Testis (tissue), 2 donors: ENCODE measurements at regions not wholly inside any gene's neighbourhood (a gene's known extent, or its start where the extent isn't known, plus 50 kb on each side); places are given as distances from the start of the nearest gene placed in this dataset.

Experiments used
- DNase-seq: peaks from one replicate; pipeline ENCODE4 v3.0.0-alpha.2; 2019
- H3K27ac ChIP-seq, 2 donors: fragments of 200-600 bp; sonication (generic); one replicate each; pipeline ENCODE4 v1.5.1; 2019
- H3K27me3 ChIP-seq: fragments of 200-600 bp; sonication (generic); one replicate; pipeline ENCODE4 v1.5.1; 2019
- H3K36me3 ChIP-seq: fragments of 200-600 bp; sonication (generic); one replicate; pipeline ENCODE4 v1.5.1; 2017; ENCODE audit warnings: low read depth; ENCODE audit errors: missing control alignments
- H3K4me1 ChIP-seq: fragments of 200-600 bp; sonication (generic); one replicate; pipeline ENCODE4 v1.5.1; 2019
- H3K4me3 ChIP-seq, 2 donors: fragments of 200-600 bp; sonication (generic); one replicate each; pipeline ENCODE4 v1.5.1; 2017 to 2019
- H3K9me3 ChIP-seq: fragments of 200-600 bp; sonication (generic); one replicate; pipeline ENCODE4 v1.5.1; 2017
- CTCF ChIP-seq, 3 experiments: fragments of 450-650 bp in 2 of 3; fragments of 200-600 bp in 1 of 3; sonication (generic) in 1 of 3; IDR thresholded peaks; one replicate each; pipeline ENCODE4 v1.5.1; 2016 to 2019; ENCODE audit warnings: antibody characterized with exemption in 3 of 3, mild to moderate bottlenecking in 2 of 3, moderate library complexity in 1 of 3
- POLR2A ChIP-seq: fragments of 450-650 bp; IDR thresholded peaks from one replicate; pipeline ENCODE4 v1.6.1; 2017; ENCODE audit warnings: antibody characterized with exemption, mild to moderate bottlenecking, moderate library complexity
- WGBS, 2 donors: methylation state at CpG; one replicate each; pipeline ENCODE4 v1.1.5; 2018; 5-methylcytosine and 5-hydroxymethylcytosine counted together
- intact Hi-C: fragments of 100-400 bp; cut with DNase I; formaldehyde crosslinking; loops from one replicate; pipeline ENCODE4 v1.15.1; 2023; ENCODE audit warnings: low total_unique reads

DNA sequence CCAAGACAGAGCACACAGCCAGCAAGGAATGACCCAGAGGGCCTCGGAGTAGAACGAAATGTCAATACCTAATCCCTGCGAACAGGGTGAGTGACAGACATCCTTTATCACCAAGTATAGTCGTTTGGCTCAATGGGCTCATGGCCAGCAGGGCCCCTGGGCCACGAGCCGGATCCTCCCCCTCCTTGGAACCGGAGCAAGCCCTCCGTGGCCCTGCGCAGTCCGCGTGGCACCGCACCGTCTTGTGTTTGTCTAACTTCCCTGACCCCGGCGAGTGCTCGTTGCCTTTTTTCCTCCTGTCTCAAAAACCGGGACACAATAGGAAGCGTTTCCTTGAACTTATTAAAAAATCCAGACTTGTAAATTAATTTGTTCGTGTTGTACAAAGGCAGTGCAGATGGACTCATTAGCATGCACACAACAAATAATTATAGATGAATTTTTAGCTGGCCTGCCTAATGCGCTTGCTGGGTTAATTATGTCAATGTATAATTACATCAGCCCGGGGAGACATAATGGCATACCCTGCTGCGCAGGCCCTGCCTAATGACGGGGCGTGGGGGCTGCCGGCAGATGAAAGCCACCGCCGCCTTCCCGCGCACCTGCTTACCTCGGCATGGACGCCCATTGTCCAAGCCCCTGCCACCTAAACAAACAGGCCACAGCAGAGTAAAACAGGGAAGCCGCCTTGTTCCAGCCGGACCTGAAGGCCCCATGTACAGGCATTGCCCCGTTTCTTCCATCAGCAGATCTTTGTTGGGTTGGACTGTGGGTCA, 81.6 kb downstream of the PHETA1 start:
- no peak for DNase-seq
- Histone ChIP-seq H3K27me3 (no peaks in the 10 kb centered on the region), H3K27ac (no peak overlapping the region), H3K4me1 (no peaks in the 10 kb centered on the region), H3K4me3 (no peak overlapping the region), H3K9me3 (no peaks in the 10 kb centered on the region), H3K36me3 (no peaks in the 10 kb centered on the region)
- 77 to 78% methylated on average over 34 of the region's 34 CpGs for WGBS, 2 donors
- intact Hi-C loops, result no loop called here
- TF ChIP-seq CTCF (IDR thresholded peaks at IDR 0.05), result no peak
- TF ChIP-seq POLR2A, result no peak

DNA sequence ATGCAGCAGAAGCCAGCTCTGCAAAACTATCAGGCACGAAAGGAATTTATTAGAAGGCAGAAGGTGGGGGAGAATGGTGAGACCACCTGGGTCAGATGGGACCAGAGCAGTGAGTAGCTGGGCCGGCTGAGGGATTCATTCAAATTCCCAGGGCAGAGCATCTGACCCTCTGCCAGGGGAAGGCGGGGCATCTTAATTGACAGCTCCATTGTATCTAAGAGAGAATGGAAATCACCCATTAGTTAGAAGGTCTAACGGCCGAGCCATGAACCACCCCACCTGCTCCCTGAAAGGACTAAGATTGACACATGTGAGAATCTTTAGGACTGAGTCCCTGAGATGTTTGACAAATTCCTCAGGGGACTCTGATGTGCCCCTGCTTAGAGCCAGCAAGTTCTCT, 83.7 kb downstream of the PHETA1 start:
- no peak overlapping the region for H3K4me3 ChIP-seq
- no peak overlapping the region for H3K27ac ChIP-seq
- TF ChIP-seq CTCF (IDR thresholded peaks at IDR 0.05), result no peak
- TF ChIP-seq POLR2A, result no peak
- no peaks in the 10 kb centered on the region for H3K9me3 ChIP-seq
- H3K36me3 ChIP-seq, result no peaks in the 10 kb centered on the region
- intact Hi-C loops, result no loop called here
- DNase-seq, result no peak
- no peaks in the 10 kb centered on the region for H3K27me3 ChIP-seq
- 79 to 91% methylated on average over 4 to 5 of the region's 5 CpGs for WGBS, 2 donors
- H3K4me1 ChIP-seq, result no peaks in the 10 kb centered on the region

GRCh38 chr12:111284709-111285108, 84.2 kb downstream of the PHETA1 start:
- TF ChIP-seq POLR2A, result no peak
- no peak for TF ChIP-seq CTCF (IDR thresholded peaks at IDR 0.05)
- no peak for DNase-seq
- intact Hi-C loops, result no loop called here
- WGBS, 2 donors, result 79 to 83% methylated on average over 11 of the region's 11 CpGs
- H3K9me3 ChIP-seq, result no peaks in the 10 kb centered on the region
- H3K4me3 ChIP-seq, result no peak overlapping the region
- H3K4me1 ChIP-seq, result no peaks in the 10 kb centered on the region
- H3K36me3 ChIP-seq, result no peaks in the 10 kb centered on the region
- no peaks in the 10 kb centered on the region for H3K27me3 ChIP-seq
- H3K27ac ChIP-seq, result no peak overlapping the region

DNA sequence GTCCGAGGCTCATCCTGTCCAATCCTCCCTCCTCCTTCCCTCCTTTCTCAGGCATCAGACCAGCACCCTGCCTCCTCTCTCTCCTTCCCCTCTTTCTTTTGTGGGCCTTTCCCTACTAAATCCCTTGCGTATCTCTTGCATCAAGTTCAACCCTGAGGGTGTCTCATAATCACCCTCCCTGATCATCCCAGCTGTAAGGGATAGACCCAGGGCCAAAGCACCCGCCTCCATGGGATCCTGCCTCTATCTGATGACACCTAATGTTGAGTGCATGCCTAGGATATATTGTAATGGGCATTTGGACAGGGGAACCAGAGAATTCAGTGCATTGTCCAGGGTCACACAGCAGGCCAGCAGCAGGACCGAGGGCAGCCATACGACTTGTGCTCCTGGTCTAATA, 84.9 kb downstream of the PHETA1 start:
- H3K4me3 ChIP-seq, result no peak overlapping the region
- no peak overlapping the region for H3K27ac ChIP-seq
- no peak for DNase-seq
- H3K36me3 ChIP-seq, result no peaks in the 10 kb centered on the region
- TF ChIP-seq CTCF (IDR thresholded peaks at IDR 0.05) (no peak), POLR2A (no peak)
- WGBS, 2 donors, result 91 to 94% methylated on average over 5 of the region's 5 CpGs
- no peaks in the 10 kb centered on the region for H3K4me1 ChIP-seq
- no peaks in the 10 kb centered on the region for H3K9me3 ChIP-seq
- no peaks in the 10 kb centered on the region for H3K27me3 ChIP-seq
- intact Hi-C loops, result no loop called here

GRCh38 chr12:111283521-111283920, 85.4 kb downstream of the PHETA1 start:
- TF ChIP-seq CTCF (IDR thresholded peaks at IDR 0.05) (no peak), POLR2A (no peak)
- Histone ChIP-seq H3K36me3 (no peaks in the 10 kb centered on the region), H3K27ac (no peak overlapping the region), H3K4me1 (no peaks in the 10 kb centered on the region), H3K4me3 (no peak overlapping the region), H3K27me3 (no peaks in the 10 kb centered on the region), H3K9me3 (no peaks in the 10 kb centered on the region)
- WGBS, 2 donors, result 78 to 91% methylated on average over 6 of the region's 6 CpGs
- DNase-seq, result no peak
- intact Hi-C loops, result no loop called here
